ENCODE measurements at regions not wholly inside any gene's neighbourhood (a gene's known extent, or its start where the extent isn't known, plus 50 kb on each side); places are given as distances from the start of the nearest gene placed in this dataset.

Small RNAs in the stretch of these regions (small RNA-seq; reads per million reads assigned to genes)
- gene MIR129-2 (0.22 to 0.44 (median 0.24) reads per million in 3 donors), gene MIR670 (0 reads per million in 3 donors)

Data from sigmoid colon (tissue), 3 donors.